OCI-LY3 (cell line): ENCODE measurements at regions not wholly inside any gene's neighbourhood (a gene's known extent, or its start where the extent isn't known, plus 50 kb on each side); places are given as distances from the start of the nearest gene placed in this dataset.

ENCODE experiments used
- H2AFZ ChIP-seq: fragments of 200-600, 300-600 bp; shearing (Covaris generic); 2 replicates; pipeline ENCODE4 v1.6.0; 2014; ENCODE audit warnings: antibody characterized with exemption, low read depth, low read length
- H3K27ac ChIP-seq: fragments of 200-600, 300-600 bp; sonication (generic); 2 replicates; pipeline ENCODE4 v1.5.1; 2014; ENCODE audit warnings: mild to moderate bottlenecking, low read length, moderate library complexity, mixed read lengths
- H3K27me3 ChIP-seq: fragments of 200-600, 300-600 bp; sonication (generic); 2 replicates; pipeline ENCODE4 v1.6.1; 2014; ENCODE audit warnings: low read depth, low read length, mixed read lengths
- H3K36me3 ChIP-seq: fragments of 200-600, 300-600 bp; sonication (generic); replicated peaks from 2 replicates; pipeline ENCODE3; 2014; ENCODE audit warnings: low read depth, low read length, mixed read lengths
- H3K4me1 ChIP-seq: fragments of 300-600, 200-600 bp; sonication (generic); 2 replicates; pipeline ENCODE4 v1.6.1; 2014; ENCODE audit warnings: low read length, mixed read lengths
- H3K4me2 ChIP-seq: fragments of 200-600, 300-600 bp; sonication (generic); 2 replicates; pipeline ENCODE4 v1.6.1; 2014; ENCODE audit warnings: low read length, mixed read lengths
- H3K4me3 ChIP-seq: fragments of 300-600, 200-600 bp; sonication (generic); 2 replicates; pipeline ENCODE4 v1.5.1; 2014; ENCODE audit warnings: antibody characterized with exemption, mild to moderate bottlenecking, low read length, moderate library complexity
- H3K79me2 ChIP-seq: fragments of 300-600, 200-600 bp; shearing (Covaris generic); 2 replicates; pipeline ENCODE4 v1.6.1; 2014; ENCODE audit warnings: mild to moderate bottlenecking, low read length, mixed read lengths
- H3K9ac ChIP-seq: fragments of 300-600, 200-600 bp; shearing (Covaris generic); 2 replicates; pipeline ENCODE4 v1.6.0; 2014; ENCODE audit warnings: mild to moderate bottlenecking, low read length, moderate library complexity
- H3K9me3 ChIP-seq: fragments of 200-600, 300-600 bp; shearing (Covaris generic); 2 replicates; pipeline ENCODE4 v1.6.1; 2014; ENCODE audit warnings: low read length, mixed read lengths; ENCODE audit not compliant: insufficient read depth
- H4K20me1 ChIP-seq: fragments of 200-600, 300-600 bp; sonication (generic); 2 replicates; pipeline ENCODE4 v1.6.1; 2016; ENCODE audit warnings: low read length, mixed read lengths; ENCODE audit not compliant: insufficient read depth
- EZH2phosphoT487 ChIP-seq: fragments of 200-600 bp; shearing (Covaris generic); IDR thresholded peaks from 2 replicates; pipeline ENCODE4 v1.6.1; 2018; ENCODE audit warnings: antibody characterized with exemption, mixed run types, low read depth
- TF ChIP-seq, protein P1 (sequence below): fragments of 200-600, 300-600 bp; sonication (generic); IDR thresholded peaks from 2 replicates; pipeline ENCODE4 v1.5.1; 2014; ENCODE audit warnings: antibody characterized with exemption, low read length, low read depth

GRCh38 chr7:125459038-125459437, 529.4 kb upstream of the POT1 start:
- Histone ChIP-seq H3K27ac (no peak overlapping the region), H3K9me3 (no peaks in the 10 kb centered on the region; the same call in 1 of the 2 replicates), H2AFZ (no peak overlapping the region), H3K36me3 (no peaks in the 10 kb centered on the region), H3K4me2 (no peak overlapping the region), H4K20me1 (no peaks in the 10 kb centered on the region), H3K9ac (no peak overlapping the region), H3K27me3 (no peaks in the 10 kb centered on the region), H3K4me3 (no peak overlapping the region), H3K79me2 (no peaks in the 10 kb centered on the region), H3K4me1 (no peaks in the 10 kb centered on the region)
- no peak for TF ChIP-seq EZH2phosphoT487
- TF ChIP-seq, protein P1, sequence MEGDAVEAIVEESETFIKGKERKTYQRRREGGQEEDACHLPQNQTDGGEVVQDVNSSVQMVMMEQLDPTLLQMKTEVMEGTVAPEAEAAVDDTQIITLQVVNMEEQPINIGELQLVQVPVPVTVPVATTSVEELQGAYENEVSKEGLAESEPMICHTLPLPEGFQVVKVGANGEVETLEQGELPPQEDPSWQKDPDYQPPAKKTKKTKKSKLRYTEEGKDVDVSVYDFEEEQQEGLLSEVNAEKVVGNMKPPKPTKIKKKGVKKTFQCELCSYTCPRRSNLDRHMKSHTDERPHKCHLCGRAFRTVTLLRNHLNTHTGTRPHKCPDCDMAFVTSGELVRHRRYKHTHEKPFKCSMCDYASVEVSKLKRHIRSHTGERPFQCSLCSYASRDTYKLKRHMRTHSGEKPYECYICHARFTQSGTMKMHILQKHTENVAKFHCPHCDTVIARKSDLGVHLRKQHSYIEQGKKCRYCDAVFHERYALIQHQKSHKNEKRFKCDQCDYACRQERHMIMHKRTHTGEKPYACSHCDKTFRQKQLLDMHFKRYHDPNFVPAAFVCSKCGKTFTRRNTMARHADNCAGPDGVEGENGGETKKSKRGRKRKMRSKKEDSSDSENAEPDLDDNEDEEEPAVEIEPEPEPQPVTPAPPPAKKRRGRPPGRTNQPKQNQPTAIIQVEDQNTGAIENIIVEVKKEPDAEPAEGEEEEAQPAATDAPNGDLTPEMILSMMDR = no peak

DNA sequence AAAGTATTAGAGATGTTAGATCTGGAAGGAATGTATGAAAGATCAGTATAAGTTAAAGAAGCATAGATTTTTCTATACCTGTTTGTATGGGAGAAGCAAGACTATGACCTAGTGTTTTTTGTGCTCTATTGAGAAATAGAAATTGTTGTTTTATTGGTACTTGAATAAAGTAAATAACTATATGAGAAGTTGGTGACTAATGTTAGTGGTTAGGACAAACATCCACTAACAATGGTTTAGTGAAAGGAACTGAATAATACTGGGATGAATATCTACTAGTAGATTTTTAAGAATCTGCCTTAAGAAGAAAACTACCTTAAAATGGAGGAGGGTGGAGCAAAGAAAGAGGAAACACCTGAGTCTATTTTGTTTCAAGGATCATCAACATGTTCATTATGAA, 521.1 kb upstream of the POT1 start:
- Histone ChIP-seq H3K27me3 (no peaks in the 10 kb centered on the region), H3K4me2 (no peak overlapping the region), H3K27ac (no peak overlapping the region), H2AFZ (no peak overlapping the region), H3K4me3 (no peak overlapping the region), H4K20me1 (no peaks in the 10 kb centered on the region), H3K9ac (no peak overlapping the region), H3K79me2 (no peaks in the 10 kb centered on the region), H3K4me1 (no peaks in the 10 kb centered on the region), H3K36me3 (no peaks in the 10 kb centered on the region), H3K9me3 (no peaks in the 10 kb centered on the region)
- TF ChIP-seq EZH2phosphoT487 = no peak
- TF ChIP-seq, protein P1 = no peak

GRCh38 chr7:125445836-125446235, 516.2 kb upstream of the POT1 start:
- Histone ChIP-seq H3K79me2 (no peaks in the 10 kb centered on the region), H4K20me1 (no peaks in the 10 kb centered on the region), H3K36me3 (no peaks in the 10 kb centered on the region), H3K27me3 (no peaks in the 10 kb centered on the region), H3K9me3 (no peaks in the 10 kb centered on the region), H3K4me1 (no peaks in the 10 kb centered on the region), H3K27ac (no peak overlapping the region), H3K9ac (no peak overlapping the region), H2AFZ (no peak overlapping the region), H3K4me2 (no peak overlapping the region), H3K4me3 (no peak overlapping the region)
- TF ChIP-seq EZH2phosphoT487 = no peak
- TF ChIP-seq, protein P1 = no peak

- H3K4me2 ChIP-seq = no peak overlapping the region
- H3K9me3 ChIP-seq = no peaks in the 10 kb centered on the region
- no peaks in the 10 kb centered on the region for H3K27me3 ChIP-seq
- H4K20me1 ChIP-seq = no peaks in the 10 kb centered on the region
- H3K4me3 ChIP-seq = no peak overlapping the region
- TF ChIP-seq, protein P1 = no peak
- TF ChIP-seq EZH2phosphoT487 = no peak
- no peaks in the 10 kb centered on the region for H3K4me1 ChIP-seq
- H3K79me2 ChIP-seq = no peaks in the 10 kb centered on the region
- H3K27ac ChIP-seq = no peak overlapping the region
- no peak overlapping the region for H3K9ac ChIP-seq
- no peaks in the 10 kb centered on the region for H3K36me3 ChIP-seq
- H2AFZ ChIP-seq = no peak overlapping the region
Observed at GRCh38 chr7:125444864-125445263, 515.2 kb upstream of the POT1 start.
